GM12878 (cell line): ENCODE measurements at regions not wholly inside any gene's neighbourhood (a gene's known extent, or its start where the extent isn't known, plus 50 kb on each side); places are given as distances from the start of the nearest gene placed in this dataset.

Experiments
- ATF3 ChIP-seq: IDR thresholded peaks from 2 replicates; pipeline ENCODE4 v1.6.1; 2011; ENCODE audit warnings: low read depth, mild to moderate bottlenecking, low read length, moderate library complexity, borderline replicate concordance; ENCODE audit errors: extremely low read depth
- CEBPZ ChIP-seq: fragments of 150-350 bp; IDR thresholded peaks from 2 replicates; pipeline ENCODE4 v1.6.1; 2016; ENCODE audit warnings: low read depth, low read length
- CTCF ChIP-seq, 3 experiments: IDR thresholded peaks in 2 of 3; conservative IDR thresholded peaks in 1 of 3; 2 replicates each; pipeline ENCODE4 v1.5.1; 2011; ENCODE audit warnings: low read depth in 3 of 3, low read length in 3 of 3, mild to moderate bottlenecking in 3 of 3, control low read depth in 2 of 3, moderate library complexity in 2 of 3, inconsistent platforms in 1 of 3, mixed read lengths in 1 of 3; ENCODE audit not compliant: control insufficient read depth in 2 of 3, insufficient read depth in 1 of 3; ENCODE audit errors: extremely low read depth in 1 of 3
- EP300 ChIP-seq, 2 experiments: fragments of 150-350 bp in 1 of 2; IDR thresholded peaks; 2 replicates each; pipeline ENCODE4 v1.6.1; 2011 to 2012; ENCODE audit warnings: low read depth in 2 of 2, low read length in 2 of 2, borderline replicate concordance in 1 of 2, improper control_type of control experiment in 1 of 2, inconsistent platforms in 1 of 2; ENCODE audit not compliant: control insufficient read depth in 1 of 2
- EZH2 ChIP-seq: IDR thresholded peaks from 2 replicates; pipeline ENCODE4 v1.6.1; 2012; ENCODE audit warnings: low read depth, mild to moderate bottlenecking, control low read depth, inconsistent platforms, low read length, borderline replicate concordance; ENCODE audit not compliant: control insufficient read depth
- GABPA ChIP-seq: IDR thresholded peaks from 2 replicates; pipeline ENCODE4 v1.6.1; 2014; ENCODE audit warnings: antibody characterized with exemption, low read depth, mild to moderate bottlenecking, inconsistent platforms
- HDGF ChIP-seq: fragments of 450-650 bp; IDR thresholded peaks from 2 replicates; pipeline ENCODE4 v1.6.1; 2016; ENCODE audit warnings: antibody characterized with exemption
- RFX5 ChIP-seq: IDR thresholded peaks from 2 replicates; pipeline ENCODE4 v1.6.1; 2011; ENCODE audit warnings: low read depth, low read length, improper control_type of control experiment
- SRF ChIP-seq, 2 experiments: IDR thresholded peaks; 2 replicates each; pipeline ENCODE4 v1.6.1; 2011; ENCODE audit warnings: low read depth in 2 of 2, low read length in 2 of 2, mild to moderate bottlenecking in 1 of 2, moderate library complexity in 1 of 2
- WRNIP1 ChIP-seq: IDR thresholded peaks from 2 replicates; pipeline ENCODE4 v1.6.1; 2011; ENCODE audit warnings: low read depth, low read length, improper control_type of control experiment, borderline replicate concordance

DNA sequence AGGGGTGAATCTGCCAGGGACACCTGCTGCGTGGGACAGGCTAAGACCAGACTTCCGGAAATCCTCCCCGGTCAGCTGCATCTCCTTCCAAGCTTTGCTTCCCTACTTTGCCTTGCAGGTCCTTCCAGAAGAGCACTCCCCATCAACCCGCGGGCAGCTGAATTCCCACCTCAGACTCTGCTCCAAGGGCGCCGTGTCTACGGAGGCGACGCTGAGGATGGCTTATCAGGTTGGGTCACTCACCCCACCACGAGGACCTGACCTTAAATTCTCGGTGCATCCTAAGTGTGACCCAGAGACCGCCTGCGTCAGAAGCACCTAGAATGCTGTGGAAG, 78.9 kb upstream of the KMT2C start:
- TF ChIP-seq CTCF (IDR thresholded peaks at IDR 0.05 in 2 of 3, conservative IDR thresholded peaks at IDR 0.05 in 1 of 3; ENCODE audit: control insufficient read depth in 2 of 3, extremely low read depth in 1 of 3, insufficient read depth in 1 of 3, low read depth in 3 of 3, low read length in 3 of 3) = no peak
- TF ChIP-seq SRF (IDR thresholded peaks at IDR 0.05; ENCODE audit: low read depth in 2 of 2, low read length in 2 of 2) = no peak
- TF ChIP-seq HDGF = no peak
- no peak for TF ChIP-seq EZH2
- no peak for TF ChIP-seq EP300 (IDR thresholded peaks at IDR 0.05; ENCODE audit: borderline replicate concordance in 1 of 2, control insufficient read depth in 1 of 2, low read depth in 2 of 2, low read length in 2 of 2)
- no peak for TF ChIP-seq CEBPZ
- TF ChIP-seq ATF3 = no peak
- TF ChIP-seq GABPA = no peak
- TF ChIP-seq WRNIP1 = no peak
- no peak for TF ChIP-seq RFX5
